Heart right ventricle (tissue), 16 donors: ENCODE measurements at regions not wholly inside any gene's neighbourhood (a gene's known extent, or its start where the extent isn't known, plus 50 kb on each side); places are given as distances from the start of the nearest gene placed in this dataset.

ENCODE experiments used
- ATAC-seq, 8 donors: fragments of 200-7000 bp; cut with Tn5 transposase; one replicate each; pipeline ENCODE4 v1.9.1; 2020; ENCODE audit warnings: mild to moderate bottlenecking in 8 of 8, moderate library complexity in 8 of 8, moderate number of reproducible peaks in 1 of 8
- DNase-seq, 2 donors: peaks; one replicate each; pipeline ENCODE4 v3.0.0-alpha.2; 2020
- H3K27ac ChIP-seq, 10 donors: fragments of 200-600 bp; sonication (generic) in 2 of 10; one replicate each; pipeline versions ENCODE4 v1.5.0 to v1.8.0; 2020 to 2022; ENCODE audit warnings: mild to moderate bottlenecking in 3 of 10
- H3K27me3 ChIP-seq, 7 donors: fragments of 200-600 bp; one replicate each; pipeline ENCODE4 v1.8.0; 2021 to 2022; ENCODE audit warnings: mild to moderate bottlenecking in 2 of 7
- H3K36me3 ChIP-seq, 9 donors: fragments of 200-600 bp; sonication (generic) in 1 of 9; one replicate each; pipeline versions ENCODE4 v1.5.0 to v1.8.0; 2020 to 2022; ENCODE audit warnings: mild to moderate bottlenecking in 2 of 9
- H3K4me1 ChIP-seq, 9 donors: fragments of 200-600 bp; sonication (generic) in 1 of 9; one replicate each; pipeline versions ENCODE4 v1.5.0 to v1.8.0; 2020 to 2022; ENCODE audit warnings: mild to moderate bottlenecking in 4 of 9
- H3K4me3 ChIP-seq, 10 donors: fragments of 200-600 bp; sonication (generic) in 2 of 10; one replicate each; pipeline versions ENCODE4 v1.5.0 to v1.8.0; 2020 to 2022; ENCODE audit warnings: mild to moderate bottlenecking in 7 of 10, moderate library complexity in 2 of 10
- H3K9me3 ChIP-seq, 11 donors: fragments of 200-600 bp in 10 of 11; sonication (generic) in 2 of 11; one replicate each; pipeline versions ENCODE4 v1.5.0 to v1.8.0; 2013 to 2022; ENCODE audit warnings: mild to moderate bottlenecking in 2 of 11, control low read depth in 1 of 11, moderate library complexity in 1 of 11
- WGBS, 2 donors: extraction: QIAGEN DNeasy Blood & Tissue Kit; methylation state at CpG; one replicate each; pipeline ENCODE4 v1.1.7; 2013; ENCODE audit warnings: inconsistent platforms in 1 of 2; 5-methylcytosine and 5-hydroxymethylcytosine counted together
- intact Hi-C, 10 donors: fragments of 100-400 bp; cut with DNase I; formaldehyde crosslinking; loops; one replicate each; pipeline versions ENCODE4 v1.11.1 to v1.14.2; 2022
- TF ChIP-seq, protein P1 (sequence below), 9 donors: fragments of 200-600 bp; sonication (generic) in 2 of 9; IDR thresholded peaks; one replicate each; pipeline versions ENCODE4 v1.5.0 to v1.8.0; 2021 to 2022; ENCODE audit warnings: antibody characterized with exemption in 9 of 9, mild to moderate bottlenecking in 5 of 9, moderate library complexity in 1 of 9
- donor health status: Arrhythmogenic right ventricular cardiomyopathy.
- donor health status: ischemic (EF 13 %, LVEDD 7.1; RV severe dilation, severe dysfunction).
- donor health status: healthy with polysubstance abuse.
- donor health status: DM: no; HTN: yes; CAD: no.
- donor health status: DM: no; HTN: no; CAD: no.
- donor health status: ischemic (EF 25% LVEDD 6.9; RV normal size, moderate dysfunction).
- donor health status: ischemic (EF 25% LVEDD 5.7; RV mildly dilated, moderate dysfunction).
- donor health status: healthy.
- donor health status: DM: yes; HTN: yes; CAD: no.
- donor health status: Ischemic cardiomyopathy.
- donor health status: ischemic (EF 35%, LVEDD 5.7; RV mildly dilated, moderate dysfunction).
- donor health status: nonischemic (EF 11% LVEDD 7.7; RV severe dilation, severe dysfunction).
- donor health status: DM: yes; HTN: yes; CAD: no.
- donor health status: PGD.
- donor health status: ischemic (EF 29% LVEDD 5.4; RV normal size, mild dysfunction).
- donor health status: nonischemic (EF 23%, LVEDD 6.1; RV moderate dilation, normal function).

DNA sequence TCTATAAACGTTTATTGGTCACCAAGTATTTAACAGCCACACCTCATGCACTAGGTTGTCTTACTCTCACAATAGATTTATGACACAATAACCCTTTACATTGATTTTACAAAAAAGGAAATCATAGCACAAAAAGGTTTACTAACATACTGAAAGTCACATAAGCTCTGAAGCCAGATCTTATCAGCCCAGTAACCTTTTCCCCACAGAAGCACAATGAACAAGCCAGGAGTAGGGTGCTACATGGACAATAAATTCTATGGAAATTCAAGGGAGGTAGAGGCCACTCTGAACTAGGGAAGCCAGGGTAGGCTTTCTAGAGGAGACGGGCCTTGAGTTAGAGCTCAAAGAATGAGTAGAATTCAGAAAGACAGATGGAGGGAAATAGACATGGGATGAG lies 633.5 kb upstream of the CADM1 start:
- H3K4me1 ChIP-seq, result peaks cover 0 to 46% (median 6%) of the 10 kb centered on the region in 9 donors
- WGBS, 2 donors, result 66 to 76% methylated on average over 2 of the region's 2 CpGs
- H3K36me3 ChIP-seq, result no peaks in the 10 kb centered on the region
- no peaks in the 10 kb centered on the region for H3K9me3 ChIP-seq
- TF ChIP-seq, protein P1, sequence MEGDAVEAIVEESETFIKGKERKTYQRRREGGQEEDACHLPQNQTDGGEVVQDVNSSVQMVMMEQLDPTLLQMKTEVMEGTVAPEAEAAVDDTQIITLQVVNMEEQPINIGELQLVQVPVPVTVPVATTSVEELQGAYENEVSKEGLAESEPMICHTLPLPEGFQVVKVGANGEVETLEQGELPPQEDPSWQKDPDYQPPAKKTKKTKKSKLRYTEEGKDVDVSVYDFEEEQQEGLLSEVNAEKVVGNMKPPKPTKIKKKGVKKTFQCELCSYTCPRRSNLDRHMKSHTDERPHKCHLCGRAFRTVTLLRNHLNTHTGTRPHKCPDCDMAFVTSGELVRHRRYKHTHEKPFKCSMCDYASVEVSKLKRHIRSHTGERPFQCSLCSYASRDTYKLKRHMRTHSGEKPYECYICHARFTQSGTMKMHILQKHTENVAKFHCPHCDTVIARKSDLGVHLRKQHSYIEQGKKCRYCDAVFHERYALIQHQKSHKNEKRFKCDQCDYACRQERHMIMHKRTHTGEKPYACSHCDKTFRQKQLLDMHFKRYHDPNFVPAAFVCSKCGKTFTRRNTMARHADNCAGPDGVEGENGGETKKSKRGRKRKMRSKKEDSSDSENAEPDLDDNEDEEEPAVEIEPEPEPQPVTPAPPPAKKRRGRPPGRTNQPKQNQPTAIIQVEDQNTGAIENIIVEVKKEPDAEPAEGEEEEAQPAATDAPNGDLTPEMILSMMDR (IDR thresholded peaks at IDR 0.05), result no peak
- H3K4me3 ChIP-seq, result no peak overlapping the region
- no peak for DNase-seq
- intact Hi-C loops, result no loop called here
- peak overlapping the region in 2 of 10 donors; percentile 16 to 28 for H3K27ac ChIP-seq
- ATAC-seq, result no peak
- peaks cover 0 to 7% (median 3%) of the 10 kb centered on the region in 7 donors for H3K27me3 ChIP-seq

DNA sequence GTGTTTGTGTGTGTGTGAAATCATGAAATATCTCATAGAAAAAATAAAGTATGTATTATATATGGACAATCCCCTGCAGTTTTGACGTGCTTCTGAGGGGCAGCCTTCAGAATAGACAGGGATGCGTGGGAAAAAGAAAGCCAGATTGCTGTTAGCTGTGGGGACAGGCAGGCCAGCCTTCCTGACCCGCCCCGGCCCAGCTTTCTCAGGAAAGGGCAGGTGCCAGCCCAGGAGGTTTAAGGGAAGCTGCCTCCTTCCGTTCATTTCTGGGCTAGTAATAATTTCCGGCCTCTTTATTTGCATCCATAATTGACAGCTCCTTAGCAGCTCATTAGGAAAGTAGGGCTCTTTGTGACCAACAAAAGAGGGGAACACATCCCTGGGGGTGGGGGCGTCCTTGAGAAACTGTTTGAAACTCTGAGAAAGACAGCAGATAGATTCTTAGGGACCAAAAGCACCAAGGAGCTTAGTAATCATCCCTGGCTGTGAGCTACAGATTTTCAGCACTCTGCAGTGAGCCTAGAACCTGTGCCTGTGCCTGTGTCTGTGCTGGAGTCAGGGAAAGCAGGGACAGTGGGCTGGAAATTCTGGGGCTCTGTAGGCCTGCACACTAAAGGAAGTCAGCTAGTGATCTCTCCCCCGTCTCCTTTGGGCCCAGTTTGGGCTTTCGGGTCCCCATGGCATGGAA lies 632.9 kb upstream of the CADM1 start:
- peaks cover 0 to 49% (median 6%) of the 10 kb centered on the region in 9 donors for H3K4me1 ChIP-seq
- intact Hi-C loops, result no loop called here
- peak in 2 of 8 donors; percentile 22 to 61 for ATAC-seq
- H3K27ac ChIP-seq, result peak overlapping the region in 3 of 10 donors; percentile 7 to 28 (median 16)
- TF ChIP-seq, protein P1 (IDR thresholded peaks at IDR 0.05), result no peak
- 62 to 71% methylated on average over 9 of the region's 9 CpGs for WGBS, 2 donors
- DNase-seq, result no peak
- H3K9me3 ChIP-seq, result no peaks in the 10 kb centered on the region
- H3K4me3 ChIP-seq, result no peak overlapping the region
- peaks cover 0 to 7% (median 3%) of the 10 kb centered on the region in 7 donors for H3K27me3 ChIP-seq
- H3K36me3 ChIP-seq, result no peaks in the 10 kb centered on the region

DNA sequence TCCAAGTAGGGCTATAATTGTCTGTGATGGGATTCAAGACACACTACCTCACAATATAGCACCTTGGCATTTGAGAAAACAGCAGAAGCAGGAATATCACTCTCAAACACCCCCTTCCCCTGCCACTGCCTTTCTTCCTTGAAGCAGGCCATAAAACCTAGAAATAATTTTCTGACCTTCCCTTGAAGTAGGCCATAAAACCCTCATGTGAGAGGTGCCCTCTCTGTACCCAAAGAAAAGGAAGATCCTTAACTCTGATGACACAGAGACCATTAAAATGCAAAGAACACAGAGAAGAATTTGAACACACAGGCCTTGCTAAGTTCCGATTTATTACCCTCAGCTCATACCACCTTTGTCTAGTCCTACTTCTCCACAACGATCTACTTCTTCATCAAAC lies 631.7 kb upstream of the CADM1 start:
- peaks cover 0 to 3% (median 0%) of the 10 kb centered on the region in 7 donors for H3K27me3 ChIP-seq
- TF ChIP-seq, protein P1 (IDR thresholded peaks at IDR 0.05), result no peak
- H3K27ac ChIP-seq, result no peak overlapping the region
- ATAC-seq, result no peak
- H3K36me3 ChIP-seq, result no peaks in the 10 kb centered on the region
- intact Hi-C loops, result no loop called here
- H3K9me3 ChIP-seq, result no peaks in the 10 kb centered on the region
- no peak for DNase-seq
- no peak overlapping the region for H3K4me3 ChIP-seq
- 91 to 96% methylated on average over 2 of the region's 2 CpGs for WGBS, 2 donors
- H3K4me1 ChIP-seq, result peaks cover 0 to 49% (median 6%) of the 10 kb centered on the region in 9 donors

DNA sequence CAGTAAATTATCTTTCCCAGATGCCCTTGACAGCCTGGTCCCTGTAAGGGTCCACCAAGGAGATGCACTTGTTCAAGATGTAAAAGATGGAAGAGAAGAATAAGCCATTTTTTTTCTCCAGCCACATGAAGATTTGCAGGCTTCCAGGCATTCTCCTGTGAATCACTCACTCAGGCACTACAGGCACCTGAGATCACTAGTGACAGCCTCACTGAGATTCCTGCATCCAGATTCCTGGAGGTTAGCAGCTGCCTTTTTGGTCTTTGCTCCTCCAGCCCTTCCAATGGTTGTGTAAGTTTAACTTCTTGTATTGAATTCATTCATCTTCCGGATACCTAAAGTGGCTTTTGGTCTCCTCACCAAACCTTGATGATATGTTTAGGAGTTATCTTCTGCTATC lies 630.2 kb upstream of the CADM1 start:
- no peak for ATAC-seq
- intact Hi-C loops, result no loop called here
- no peak for DNase-seq
- WGBS, 2 donors, result 81 to 85% methylated on average over 1 of the region's 1 CpG
- peaks cover 0 to 3% (median 0%) of the 10 kb centered on the region in 7 donors for H3K27me3 ChIP-seq
- no peaks in the 10 kb centered on the region for H3K36me3 ChIP-seq
- no peak overlapping the region for H3K4me3 ChIP-seq
- TF ChIP-seq, protein P1 (IDR thresholded peaks at IDR 0.05), result no peak
- H3K27ac ChIP-seq, result no peak overlapping the region
- H3K9me3 ChIP-seq, result no peaks in the 10 kb centered on the region
- H3K4me1 ChIP-seq, result peaks cover 0 to 49% (median 6%) of the 10 kb centered on the region in 9 donors
